Right atrium auricular region (tissue), 2 donors: ENCODE measurements at regions not wholly inside any gene's neighbourhood (a gene's known extent, or its start where the extent isn't known, plus 50 kb on each side); places are given as distances from the start of the nearest gene placed in this dataset.

Experiments
- DNase-seq: peaks from one replicate; pipeline ENCODE4 v3.0.0-alpha.2; 2019; ENCODE audit warnings: low spot score
- H3K27ac ChIP-seq, 2 donors: fragments of 200-600 bp; sonication (generic); 1 replicate in 1 of 2; 2 replicates in 1 of 2; pipeline ENCODE4 v1.5.1; 2016 to 2019
- H3K27me3 ChIP-seq, 2 donors: fragments of 200-600 bp; sonication (generic); one replicate each; pipeline versions ENCODE4 v1.5.1 to v1.6.0; 2017 to 2019
- H3K36me3 ChIP-seq: fragments of 200-600 bp; sonication (generic); one replicate; pipeline ENCODE4 v1.5.1; 2016
- H3K4me1 ChIP-seq, 2 donors: fragments of 200-600 bp; sonication (generic); one replicate each; pipeline versions ENCODE4 v1.5.1 to v1.6.0; 2017 to 2019
- H3K4me3 ChIP-seq, 2 donors: fragments of 200-600 bp; sonication (generic); 1 replicate in 1 of 2; 2 replicates in 1 of 2; pipeline ENCODE4 v1.5.1; 2017 to 2019; ENCODE audit warnings: mild to moderate bottlenecking in 1 of 2, moderate library complexity in 1 of 2
- H3K9me3 ChIP-seq, 2 donors: fragments of 200-600 bp; sonication (generic); one replicate each; pipeline ENCODE4 v1.5.1; 2019
- TF ChIP-seq, protein P1 (sequence below), 2 donors: fragments of 200-600 bp; sonication (generic); IDR thresholded peaks; one replicate each; pipeline ENCODE4 v1.5.1; 2019; ENCODE audit warnings: antibody characterized with exemption in 2 of 2

- no peaks in the 10 kb centered on the region for H3K4me1 ChIP-seq
- H3K27ac ChIP-seq, result no peak overlapping the region
- H3K36me3 ChIP-seq, result no peaks in the 10 kb centered on the region
- DNase-seq, result no peak
- H3K27me3 ChIP-seq, result no peaks in the 10 kb centered on the region
- H3K9me3 ChIP-seq, result no peaks in the 10 kb centered on the region
- H3K4me3 ChIP-seq, result no peak overlapping the region
- TF ChIP-seq, protein P1, sequence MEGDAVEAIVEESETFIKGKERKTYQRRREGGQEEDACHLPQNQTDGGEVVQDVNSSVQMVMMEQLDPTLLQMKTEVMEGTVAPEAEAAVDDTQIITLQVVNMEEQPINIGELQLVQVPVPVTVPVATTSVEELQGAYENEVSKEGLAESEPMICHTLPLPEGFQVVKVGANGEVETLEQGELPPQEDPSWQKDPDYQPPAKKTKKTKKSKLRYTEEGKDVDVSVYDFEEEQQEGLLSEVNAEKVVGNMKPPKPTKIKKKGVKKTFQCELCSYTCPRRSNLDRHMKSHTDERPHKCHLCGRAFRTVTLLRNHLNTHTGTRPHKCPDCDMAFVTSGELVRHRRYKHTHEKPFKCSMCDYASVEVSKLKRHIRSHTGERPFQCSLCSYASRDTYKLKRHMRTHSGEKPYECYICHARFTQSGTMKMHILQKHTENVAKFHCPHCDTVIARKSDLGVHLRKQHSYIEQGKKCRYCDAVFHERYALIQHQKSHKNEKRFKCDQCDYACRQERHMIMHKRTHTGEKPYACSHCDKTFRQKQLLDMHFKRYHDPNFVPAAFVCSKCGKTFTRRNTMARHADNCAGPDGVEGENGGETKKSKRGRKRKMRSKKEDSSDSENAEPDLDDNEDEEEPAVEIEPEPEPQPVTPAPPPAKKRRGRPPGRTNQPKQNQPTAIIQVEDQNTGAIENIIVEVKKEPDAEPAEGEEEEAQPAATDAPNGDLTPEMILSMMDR (IDR thresholded peaks at IDR 0.05), result no peak
Observed at GRCh38 chr18:72140007-72140406, 404.1 kb downstream of the CBLN2 start.

GRCh38 chr18:72128649-72129048 lies 415.5 kb downstream of the CBLN2 start:
- H3K27me3 ChIP-seq, result no peaks in the 10 kb centered on the region
- no peak overlapping the region for H3K27ac ChIP-seq
- TF ChIP-seq, protein P1 (IDR thresholded peaks at IDR 0.05), result no peak
- no peak for DNase-seq
- no peaks in the 10 kb centered on the region for H3K4me1 ChIP-seq
- H3K4me3 ChIP-seq, result no peak overlapping the region
- H3K9me3 ChIP-seq, result no peaks in the 10 kb centered on the region
- no peaks in the 10 kb centered on the region for H3K36me3 ChIP-seq

DNA sequence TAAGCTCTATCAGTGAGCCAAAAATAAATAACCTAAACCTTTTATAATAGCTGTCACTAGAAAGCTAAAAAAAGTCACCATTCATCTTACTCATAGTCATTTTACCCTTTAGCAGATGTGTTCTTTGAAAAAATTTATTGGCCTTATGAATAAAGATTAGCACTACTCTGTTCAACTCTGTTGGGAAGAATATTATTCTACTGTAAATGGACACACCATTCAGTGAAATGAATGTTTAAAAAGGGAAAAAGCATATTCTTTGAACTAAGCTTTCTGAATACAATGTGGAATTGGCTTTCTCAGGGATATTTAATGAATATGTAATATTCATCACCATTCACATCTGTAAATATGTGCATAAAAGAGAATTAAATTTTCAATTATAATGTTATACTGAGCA lies 422.0 kb downstream of the CBLN2 start:
- Histone ChIP-seq H3K4me1 (no peaks in the 10 kb centered on the region), H3K27me3 (no peaks in the 10 kb centered on the region), H3K27ac (no peak overlapping the region), H3K36me3 (no peaks in the 10 kb centered on the region), H3K9me3 (no peaks in the 10 kb centered on the region), H3K4me3 (no peak overlapping the region)
- DNase-seq, result no peak
- TF ChIP-seq, protein P1 (IDR thresholded peaks at IDR 0.05), result no peak

DNA sequence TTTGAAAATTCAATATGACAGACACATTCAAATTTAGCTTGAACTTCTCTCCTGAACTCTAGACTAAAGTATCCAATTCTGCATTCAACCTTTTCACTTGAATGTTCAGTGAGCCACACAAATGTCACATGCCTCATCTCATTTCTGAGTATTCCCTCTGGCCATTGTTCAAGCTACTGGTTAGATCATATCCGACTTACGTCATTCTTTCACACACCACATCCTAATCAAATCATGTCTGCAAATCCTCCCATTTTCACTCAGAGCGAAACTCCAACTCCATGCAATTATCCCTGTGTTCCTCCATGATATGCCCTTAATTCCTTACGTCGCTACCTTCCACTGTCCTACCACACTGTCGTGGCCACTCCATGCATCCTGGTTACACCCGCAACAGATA lies 425.1 kb downstream of the CBLN2 start:
- no peaks in the 10 kb centered on the region for H3K27me3 ChIP-seq
- H3K4me1 ChIP-seq, result no peaks in the 10 kb centered on the region
- no peak overlapping the region for H3K4me3 ChIP-seq
- DNase-seq, result no peak
- TF ChIP-seq, protein P1 (IDR thresholded peaks at IDR 0.05), result no peak
- H3K9me3 ChIP-seq, result no peaks in the 10 kb centered on the region
- no peak overlapping the region for H3K27ac ChIP-seq
- no peaks in the 10 kb centered on the region for H3K36me3 ChIP-seq

DNA sequence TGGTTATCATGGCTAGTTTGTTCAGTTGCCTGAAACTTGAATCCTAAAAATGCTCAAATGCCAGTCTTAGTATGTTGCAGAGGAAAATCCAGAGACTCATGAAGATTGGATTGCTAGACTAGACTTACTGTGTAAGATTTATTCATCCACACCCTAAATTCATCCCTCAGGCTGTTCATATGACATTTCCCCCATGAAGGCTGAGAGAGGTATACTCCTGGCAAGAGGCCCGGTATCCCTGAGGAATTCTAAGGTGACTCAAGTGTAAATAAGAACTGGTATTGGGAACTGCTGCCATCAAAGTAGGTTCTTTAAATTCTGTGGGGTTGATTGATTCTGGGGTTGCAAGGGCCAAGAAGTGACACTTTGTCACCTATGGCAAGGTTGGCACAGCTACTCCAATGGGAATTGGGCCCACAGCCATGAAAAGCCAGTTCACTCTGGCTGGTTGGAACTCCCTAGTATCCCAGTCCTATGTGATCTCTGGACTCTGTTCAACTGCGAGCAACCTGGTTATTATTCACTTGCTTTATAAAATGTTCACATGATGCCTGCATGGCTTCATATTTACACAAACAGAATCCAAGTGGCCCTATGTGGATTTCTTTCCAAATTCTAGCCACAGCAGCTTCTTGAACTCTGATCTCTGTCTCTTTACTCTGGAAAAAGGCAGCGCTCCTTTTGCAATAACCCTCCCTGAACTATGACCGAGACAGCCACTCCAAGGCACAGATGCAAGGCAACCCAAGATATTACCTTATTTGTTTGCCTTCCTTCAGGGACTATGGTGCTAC lies 429.1 kb downstream of the CBLN2 start:
- DNase-seq, result no peak
- TF ChIP-seq, protein P1 (IDR thresholded peaks at IDR 0.05), result no peak
- no peaks in the 10 kb centered on the region for H3K4me1 ChIP-seq

More for the DNA sequence above, 429.1 kb downstream of the CBLN2 start:
- H3K27ac ChIP-seq, result no peak overlapping the region
- no peaks in the 10 kb centered on the region for H3K27me3 ChIP-seq
- H3K4me3 ChIP-seq, result no peak overlapping the region
- no peaks in the 10 kb centered on the region for H3K9me3 ChIP-seq
- no peaks in the 10 kb centered on the region for H3K36me3 ChIP-seq
